Epithelial cell of esophagus (primary cell): ENCODE measurements at regions not wholly inside any gene's neighbourhood (a gene's known extent, or its start where the extent isn't known, plus 50 kb on each side); places are given as distances from the start of the nearest gene placed in this dataset.

ENCODE experiments used
- DNase-seq: peaks from one replicate; pipeline ENCODE4 v3.0.0; 2010; ENCODE audit warnings: low read depth
- H3K4me3 ChIP-seq: 2 replicates; pipeline ENCODE4 v1.5.1; 2011; ENCODE audit warnings: mild to moderate bottlenecking, low read length, control low read depth
- CTCF ChIP-seq: IDR thresholded peaks from 2 replicates; pipeline ENCODE4 v1.5.1; 2011; ENCODE audit warnings: low read depth, mild to moderate bottlenecking, low read length, control low read depth, inconsistent platforms; ENCODE audit not compliant: insufficient read depth; ENCODE audit errors: missing control alignments

GRCh38 chr15:35769656-35770055 is 223.7 kb upstream of the DPH6 start:
- DNase-seq = peak; percentile 62
- no peak for TF ChIP-seq CTCF

GRCh38 chr15:35771746-35772442 is 225.9 kb upstream of the DPH6 start:
- no peak overlapping the region for H3K4me3 ChIP-seq
- no peak for DNase-seq
- TF ChIP-seq CTCF = no peak

More at GRCh38 chr15:35769656-35770055, 223.7 kb upstream of the DPH6 start:
- no peak overlapping the region for H3K4me3 ChIP-seq

DNA sequence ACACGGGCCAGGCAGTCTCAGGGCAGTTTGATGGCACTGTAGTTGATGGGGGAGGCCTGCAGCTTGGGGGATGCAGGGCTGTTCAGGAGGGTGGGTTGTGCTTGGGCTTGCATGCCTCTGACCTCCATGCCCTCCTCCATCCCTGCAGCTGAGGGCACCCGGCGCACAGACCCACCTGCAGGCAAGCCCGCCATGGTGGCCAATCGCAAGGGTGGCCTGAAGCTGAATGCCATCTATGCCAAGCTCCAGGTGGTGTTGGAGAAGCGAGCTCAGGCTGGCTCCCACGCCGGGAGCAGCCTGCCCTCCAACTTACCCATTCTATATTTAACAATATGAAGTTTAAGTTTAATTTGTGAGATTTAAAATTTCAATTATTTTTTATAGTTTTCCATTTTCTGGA is 228.7 kb upstream of the DPH6 start:
- DNase-seq = no peak
- no peak for TF ChIP-seq CTCF
- no peak overlapping the region for H3K4me3 ChIP-seq

GRCh38 chr15:35775471-35775870 is 229.5 kb upstream of the DPH6 start:
- no peak for TF ChIP-seq CTCF

DNA sequence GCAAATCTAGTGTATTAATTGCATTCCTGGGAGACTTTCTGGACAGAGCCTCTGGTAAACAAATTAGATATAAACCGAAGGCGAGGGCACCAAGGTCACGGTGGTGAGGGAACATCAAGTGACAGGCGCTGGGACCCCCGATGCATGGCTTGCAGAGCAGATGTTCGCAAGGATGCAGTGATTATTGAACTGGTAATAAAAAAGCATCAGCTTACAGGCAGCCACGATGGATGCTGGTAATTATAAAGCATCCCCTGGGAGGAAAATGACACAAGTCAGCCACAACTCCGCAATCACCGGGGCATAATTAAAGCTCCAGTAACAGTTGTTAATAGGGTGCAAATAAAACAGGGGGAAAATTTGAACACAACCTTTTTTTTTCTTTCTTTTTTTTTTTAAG is 231.1 kb upstream of the DPH6 start:
- TF ChIP-seq CTCF = no peak
- no peak overlapping the region for H3K4me3 ChIP-seq
- DNase-seq = no peak

More at GRCh38 chr15:35775471-35775870, 229.5 kb upstream of the DPH6 start:
- DNase-seq = no peak
- H3K4me3 ChIP-seq = no peak overlapping the region

GRCh38 chr15:35783203-35783602 is 237.2 kb upstream of the DPH6 start:
- no peak overlapping the region for H3K4me3 ChIP-seq
- DNase-seq = no peak
- no peak for TF ChIP-seq CTCF

DNA sequence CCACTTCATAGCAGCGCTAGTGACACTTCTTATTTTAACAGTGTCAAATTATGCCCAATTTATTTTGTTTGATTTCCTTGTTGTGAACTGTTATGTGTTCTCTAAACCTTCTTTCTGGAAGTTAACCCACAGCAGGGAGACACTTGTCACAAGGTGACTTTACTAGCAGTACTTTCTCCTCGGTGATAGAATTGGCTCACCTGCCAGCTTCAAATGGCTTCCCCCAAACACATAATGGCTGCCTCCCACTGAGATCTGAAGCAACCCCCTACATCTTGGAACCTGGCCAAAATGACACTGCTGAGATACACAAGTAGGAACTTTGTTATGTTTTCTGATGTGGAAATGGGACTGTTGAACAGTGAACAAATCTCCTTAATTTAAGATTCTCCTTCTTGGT is 238.8 kb upstream of the DPH6 start:
- no peak for DNase-seq
- TF ChIP-seq CTCF = no peak
- no peak overlapping the region for H3K4me3 ChIP-seq
